Putamen (tissue), 1 donor: ENCODE measurements at regions not wholly inside any gene's neighbourhood (a gene's known extent, or its start where the extent isn't known, plus 50 kb on each side); places are given as distances from the start of the nearest gene placed in this dataset.

Experiments
- DNase-seq: peaks from one replicate; pipeline ENCODE4 v3.0.0-alpha.2; 2016; ENCODE audit warnings: low spot score

DNA sequence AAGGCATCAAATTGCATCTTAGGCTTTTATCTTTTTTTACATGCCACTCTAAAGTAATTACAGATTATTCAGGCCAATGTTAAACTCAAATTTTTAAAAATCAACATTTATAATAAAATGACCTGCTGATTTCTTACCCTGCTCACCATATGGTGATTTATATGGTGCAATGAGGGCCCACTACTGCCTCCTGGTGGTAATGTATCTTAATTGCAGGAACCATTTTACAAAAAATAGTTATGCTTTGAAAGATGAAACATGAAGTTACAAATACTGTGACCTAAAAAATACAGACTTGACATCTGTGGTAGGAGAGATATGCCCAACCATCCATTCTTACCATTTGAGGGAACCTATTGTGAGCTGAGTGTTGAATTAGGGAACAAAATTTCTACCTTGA is 292.6 kb upstream of the TAS2R1 start:
- DNase-seq = no peak

DNA sequence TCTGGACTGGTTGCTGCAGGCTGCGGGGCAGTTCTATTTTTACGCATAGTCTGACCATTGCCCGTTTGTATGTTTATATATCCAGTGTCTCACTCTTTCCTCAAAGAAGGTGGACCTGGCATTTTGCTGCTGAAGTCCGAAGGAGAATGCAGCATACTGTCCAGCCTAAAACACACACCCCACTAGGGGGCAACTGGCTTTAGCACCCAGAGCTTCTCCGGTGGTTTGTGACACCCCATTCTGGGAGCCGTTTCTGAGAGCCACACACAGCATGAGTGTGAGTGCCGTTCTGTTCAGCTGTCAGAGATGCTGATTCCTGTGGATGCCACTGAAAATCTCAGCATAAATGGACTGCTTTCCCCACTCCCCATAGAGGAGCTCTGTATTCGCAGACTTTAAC is 290.5 kb upstream of the TAS2R1 start:
- no peak for DNase-seq

DNA sequence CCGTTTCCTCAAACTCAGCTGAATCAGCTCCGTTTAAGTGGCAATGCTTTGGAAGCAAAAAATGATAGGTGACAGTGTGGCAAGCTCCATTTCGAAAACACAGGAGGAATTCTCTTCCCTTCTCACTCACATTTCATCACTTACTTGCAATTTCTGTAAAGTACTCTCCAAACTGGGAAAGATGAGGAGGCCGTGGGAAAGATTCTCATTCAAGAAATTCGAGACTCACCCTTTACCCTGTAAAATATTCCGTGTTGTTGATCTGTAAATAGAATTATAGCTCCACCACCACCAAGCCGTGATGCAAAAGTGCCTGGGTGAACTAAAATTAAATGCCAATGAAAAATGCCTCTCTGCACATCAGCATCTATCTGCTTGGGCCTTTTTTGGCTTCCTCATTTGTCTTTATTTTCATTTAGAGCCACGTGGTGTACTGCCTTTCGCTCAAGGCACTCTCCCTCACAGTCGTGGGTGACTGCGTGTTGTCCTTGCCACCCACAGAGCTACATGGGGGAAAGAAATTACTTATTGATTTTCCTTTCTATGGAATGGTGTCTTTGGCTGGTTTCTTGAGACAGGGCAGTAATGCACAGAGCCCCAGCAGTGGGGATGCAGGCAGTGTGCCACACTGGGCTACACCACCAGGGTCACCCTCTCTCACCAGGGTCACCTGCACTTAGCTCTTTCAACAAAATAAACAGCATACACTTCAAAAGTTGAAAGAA is 289.3 kb upstream of the TAS2R1 start:
- DNase-seq = no peak

DNA sequence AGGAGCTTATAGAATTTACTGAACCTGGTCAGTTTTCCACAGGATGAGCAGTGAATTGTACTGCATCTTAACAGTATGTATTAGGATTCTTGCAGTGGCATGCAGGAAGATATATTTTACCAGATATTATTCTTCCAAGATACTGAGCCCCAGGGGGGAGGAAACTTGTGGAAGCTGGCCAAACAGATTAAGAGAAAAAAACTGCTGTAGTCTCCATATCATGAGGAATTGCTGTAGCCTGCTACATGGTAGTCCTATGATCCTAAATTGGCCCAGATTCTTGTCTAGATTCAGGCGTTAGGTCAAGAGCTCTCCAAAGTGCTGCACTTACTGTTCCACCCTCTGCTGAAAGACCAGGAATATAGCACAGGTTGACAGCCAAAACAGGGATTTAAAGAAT is 275.5 kb upstream of the TAS2R1 start:
- no peak for DNase-seq

DNA sequence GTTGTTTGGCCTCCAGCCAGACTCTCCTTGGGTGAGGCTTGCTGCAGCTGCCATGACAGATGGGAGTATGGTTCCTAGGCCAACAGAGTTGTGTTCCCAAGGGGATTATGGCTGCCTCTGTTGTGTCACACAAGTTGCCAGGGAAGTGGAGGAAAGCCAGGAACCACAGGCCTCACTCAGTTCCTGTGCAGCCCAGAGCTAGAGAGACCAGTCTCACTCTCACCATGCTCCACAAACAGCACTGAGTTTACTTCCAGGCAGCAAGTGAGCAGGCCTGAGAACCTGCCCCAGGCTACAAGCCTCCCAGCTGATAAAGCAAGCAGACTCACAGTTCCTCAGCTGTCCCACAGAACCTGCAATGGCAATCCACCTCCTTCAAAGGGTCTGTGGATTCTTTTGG is 273.6 kb upstream of the TAS2R1 start:
- no peak for DNase-seq

DNA sequence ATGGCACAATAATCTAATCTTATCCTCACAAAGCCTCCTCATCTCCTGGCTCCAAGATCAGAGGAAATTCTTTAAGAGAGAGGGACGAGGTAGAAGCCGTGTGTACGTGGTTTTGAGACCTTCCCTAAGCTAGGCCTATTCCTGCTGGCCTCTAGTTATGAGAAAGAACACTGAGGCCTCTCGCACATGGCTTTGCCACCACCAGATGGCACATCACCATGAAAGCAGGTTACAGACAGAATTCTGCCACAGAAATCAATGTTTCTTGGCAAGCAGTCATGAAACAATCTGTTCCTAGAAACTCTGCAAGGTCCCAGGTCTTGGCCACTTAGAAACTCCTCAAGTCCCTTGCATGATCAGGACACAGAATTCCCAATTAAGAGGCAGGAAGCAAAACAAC is 268.2 kb upstream of the TAS2R1 start:
- DNase-seq = peak; percentile 14

DNA sequence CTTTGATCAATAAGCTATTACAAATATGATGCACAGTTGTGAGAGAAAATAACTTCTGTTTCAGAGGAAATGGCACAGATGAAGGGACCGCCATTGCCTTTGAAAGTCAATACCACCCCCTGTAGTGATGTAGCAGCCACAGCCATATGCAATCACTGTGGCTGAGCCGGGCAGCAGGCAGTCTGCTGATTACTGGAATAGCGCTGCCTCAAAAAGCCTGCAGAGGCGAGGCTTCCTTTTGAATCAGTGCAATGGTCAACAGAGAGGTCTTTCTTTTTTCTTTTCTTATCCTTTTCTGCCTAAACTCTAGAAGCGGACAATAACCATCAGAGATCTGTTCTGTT is 265.1 kb upstream of the TAS2R1 start:
- DNase-seq = no peak

DNA sequence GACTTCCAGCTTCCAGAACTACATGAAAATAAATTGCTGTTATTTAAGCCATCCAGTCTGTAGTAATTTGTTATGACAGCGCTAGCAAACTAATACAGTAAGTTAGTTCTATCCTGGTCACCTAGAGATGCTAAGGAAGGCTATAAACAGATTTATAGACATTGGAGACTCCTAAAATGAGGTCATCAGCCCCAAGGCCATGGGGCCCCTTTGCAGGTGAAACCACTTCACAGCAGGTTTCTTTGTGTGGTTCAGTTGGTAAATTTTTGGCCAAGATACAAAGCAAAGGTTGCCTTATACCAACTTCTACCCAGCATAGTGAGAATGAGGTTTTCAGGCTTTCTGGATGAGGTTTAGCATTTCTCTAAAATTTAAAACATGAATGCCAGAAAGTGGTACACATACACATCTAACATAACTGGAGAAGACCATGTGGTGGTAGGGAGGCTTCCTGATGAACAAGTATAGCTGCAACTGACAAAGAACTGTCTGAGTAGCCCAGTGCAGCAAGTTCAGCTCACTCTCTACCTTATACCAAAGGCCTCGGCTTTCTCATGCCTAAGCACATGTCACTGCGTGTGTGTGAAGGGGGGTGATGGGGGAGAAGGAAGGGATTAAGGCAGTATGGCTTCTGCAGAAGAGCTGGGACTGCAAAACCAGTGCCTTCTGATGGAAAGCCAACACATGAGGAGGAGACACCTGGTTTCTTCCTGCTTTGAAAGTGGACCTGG is 264.6 kb upstream of the TAS2R1 start:
- DNase-seq = no peak

DNA sequence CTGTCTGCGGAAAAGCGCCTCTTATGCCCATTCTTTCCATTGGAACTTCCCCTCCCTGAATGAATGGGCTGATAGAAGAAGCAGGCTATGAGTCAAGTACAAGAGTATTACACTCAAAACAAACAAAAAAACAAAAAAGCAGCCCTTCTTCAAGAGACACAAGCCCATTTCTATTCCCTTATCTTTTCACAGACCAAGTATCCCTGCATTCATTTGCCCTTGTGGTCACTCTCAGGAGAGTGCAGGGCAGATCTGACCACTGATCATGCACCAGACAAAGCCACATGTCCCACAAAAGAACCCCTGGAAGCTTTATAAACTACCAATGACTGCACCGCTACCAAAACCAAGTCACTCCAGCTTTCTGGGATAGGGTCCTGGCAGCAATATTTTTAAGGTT is 262.5 kb upstream of the TAS2R1 start:
- no peak for DNase-seq

DNA sequence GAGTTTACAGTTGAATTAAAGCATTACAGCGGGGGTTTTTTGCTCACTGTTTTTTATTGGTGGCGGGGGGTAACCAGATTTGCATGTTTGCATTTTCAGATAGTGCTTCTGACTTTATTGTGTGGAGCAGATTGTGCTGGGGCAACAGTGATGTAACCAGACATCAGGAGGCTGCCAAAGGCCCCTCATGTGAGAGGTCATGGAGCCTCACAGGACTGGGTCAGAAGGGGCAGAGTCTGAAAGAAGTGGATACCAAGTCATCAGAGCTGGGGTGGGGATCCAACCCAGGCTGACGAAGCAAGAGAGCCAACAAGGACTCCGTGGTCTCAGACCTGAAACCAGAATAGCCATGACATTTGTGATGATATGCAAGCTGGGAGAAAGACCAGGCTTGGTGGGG is 259.4 kb upstream of the TAS2R1 start:
- DNase-seq = no peak

DNA sequence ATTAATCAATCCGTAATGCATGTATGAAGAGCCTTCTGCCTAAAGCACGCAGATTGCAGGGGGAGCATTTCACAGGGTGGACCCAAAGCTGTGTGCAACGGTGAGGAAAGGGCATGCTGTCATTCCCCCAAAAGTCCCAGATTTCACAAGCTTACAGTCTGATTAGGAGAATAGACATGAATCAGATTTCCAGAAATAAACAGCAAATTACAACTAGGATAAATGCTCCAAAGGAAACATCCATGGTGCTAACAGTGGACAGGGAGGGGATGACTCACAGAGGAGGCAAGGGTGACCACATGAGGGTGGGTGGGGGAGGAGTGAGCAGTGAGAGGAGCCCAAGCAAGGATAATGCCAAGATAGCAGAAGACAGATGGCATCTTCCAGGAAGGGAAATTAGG is 258.4 kb upstream of the TAS2R1 start:
- DNase-seq = no peak

DNA sequence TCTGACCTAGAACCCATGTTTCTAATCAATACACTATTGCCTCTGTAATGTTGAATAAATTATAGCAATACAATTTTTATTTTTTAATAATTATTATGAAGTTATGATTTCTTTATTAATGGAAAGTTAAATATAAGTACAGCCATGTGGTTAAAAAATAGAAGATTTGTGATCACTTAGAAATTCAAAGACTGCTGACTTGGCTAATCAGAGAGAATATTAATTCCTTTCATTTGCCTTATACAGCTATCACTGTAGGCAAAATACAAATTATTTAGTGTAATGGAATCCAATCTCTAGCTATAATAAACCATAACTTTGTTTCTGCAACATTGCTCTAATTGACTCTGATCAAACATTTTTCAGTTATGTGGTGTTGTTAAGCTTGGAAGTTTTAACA is 255.0 kb upstream of the TAS2R1 start:
- DNase-seq = no peak

DNA sequence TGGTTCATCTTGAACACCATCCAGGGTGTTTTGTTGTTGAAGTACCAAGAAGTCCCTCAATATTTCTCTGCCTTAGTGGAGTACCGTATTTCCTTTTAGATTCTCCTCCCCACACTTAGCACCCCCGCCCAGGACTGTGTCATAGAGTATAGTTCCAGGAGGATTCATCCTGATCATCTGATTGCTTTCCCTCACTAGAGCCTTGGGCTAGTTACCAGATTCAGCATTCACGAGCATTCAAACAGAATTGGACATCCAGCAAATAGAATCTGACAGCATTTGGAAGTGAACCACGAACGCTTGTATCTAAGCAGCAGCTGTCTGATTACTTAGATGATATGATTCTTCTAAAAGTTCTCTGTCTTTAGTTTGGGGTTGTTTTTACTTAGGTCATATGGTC is 248.1 kb upstream of the TAS2R1 start:
- no peak for DNase-seq

DNA sequence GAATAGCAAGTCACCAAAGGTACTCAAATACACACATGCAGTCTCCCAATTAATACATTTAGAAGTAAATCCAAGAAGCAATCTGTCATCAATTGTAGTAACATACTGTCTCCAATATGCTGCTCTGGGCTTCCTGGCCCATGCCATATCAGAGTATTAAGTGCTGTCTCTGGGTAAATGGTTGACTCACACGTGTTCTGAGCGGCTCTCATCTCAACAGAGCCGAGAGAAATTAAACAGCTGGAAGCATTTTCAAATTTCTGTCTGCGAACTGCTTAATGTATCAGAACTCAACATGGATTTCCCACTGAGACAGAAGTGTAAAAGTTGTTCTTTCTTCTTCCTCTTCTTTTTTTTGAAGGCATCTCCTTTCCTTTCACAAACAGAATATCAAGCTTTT is 247.3 kb upstream of the TAS2R1 start:
- no peak for DNase-seq

DNA sequence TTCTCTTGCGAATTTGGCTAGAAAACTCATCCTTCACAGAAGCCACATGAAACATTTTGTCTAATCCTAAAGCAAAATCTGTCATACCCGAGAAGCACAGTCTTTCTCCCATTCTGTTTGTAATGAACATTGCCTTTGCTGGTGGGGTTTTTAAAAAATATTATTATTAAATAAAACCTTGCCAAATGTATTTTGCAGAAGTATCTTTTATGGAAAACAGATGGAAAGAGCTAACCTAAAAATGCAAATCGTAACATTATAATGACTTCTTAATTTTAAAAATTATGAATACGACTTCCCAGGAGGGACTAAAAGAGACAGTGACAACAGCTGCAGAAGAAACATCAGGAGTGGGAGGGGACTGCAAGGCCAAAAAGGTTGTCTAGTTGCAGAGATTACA is 246.3 kb upstream of the TAS2R1 start:
- DNase-seq = no peak

DNA sequence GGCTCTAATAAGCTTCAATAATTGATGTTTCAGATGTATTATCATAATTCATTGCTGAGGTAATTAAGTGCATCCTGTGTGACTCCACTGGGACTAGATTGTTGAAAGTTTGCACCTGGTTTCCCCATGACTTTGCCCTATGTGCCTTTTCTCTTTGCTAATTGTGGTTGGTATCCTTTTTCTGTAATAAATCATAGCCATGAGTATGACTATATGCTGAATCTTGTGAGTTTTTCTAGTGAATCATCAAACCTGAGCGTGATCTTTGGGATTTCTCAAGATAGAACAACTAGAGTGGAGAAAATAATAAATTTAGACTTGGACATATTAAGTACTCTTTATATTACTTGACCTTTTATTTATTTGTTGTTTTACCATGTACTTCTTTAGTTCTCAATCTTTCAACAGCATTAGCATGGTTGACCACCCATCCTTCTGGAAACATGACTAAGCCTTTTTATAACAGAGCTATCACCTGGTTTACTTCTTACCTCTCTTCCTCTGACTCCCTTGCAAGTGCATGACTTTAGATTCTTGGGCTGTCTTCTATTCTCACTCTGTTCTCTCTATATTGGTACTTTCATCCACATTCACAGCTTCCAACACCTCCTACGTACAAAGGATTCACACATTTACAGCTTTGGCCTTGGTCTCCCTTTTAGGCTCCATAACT is 239.6 kb upstream of the TAS2R1 start:
- no peak for DNase-seq

DNA sequence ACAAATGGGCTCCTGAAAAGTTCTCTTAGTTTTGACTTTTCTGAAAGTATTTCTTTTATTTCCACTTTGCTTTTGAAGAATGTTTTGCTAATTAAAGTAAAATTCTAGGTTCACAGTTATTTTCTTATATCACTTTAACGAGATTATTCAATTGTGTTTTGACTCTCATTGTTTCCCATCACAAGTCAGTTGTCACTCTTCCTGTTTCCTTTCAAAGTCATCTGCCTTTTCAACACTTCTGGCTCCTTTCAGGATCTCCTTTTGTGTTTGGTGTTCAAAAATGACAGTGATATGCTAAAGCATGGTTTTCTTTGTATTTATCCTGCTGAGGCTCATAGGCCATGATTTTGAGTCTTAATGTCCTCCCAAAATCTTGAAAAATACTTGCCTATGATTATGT is 235.4 kb upstream of the TAS2R1 start:
- DNase-seq = no peak

DNA sequence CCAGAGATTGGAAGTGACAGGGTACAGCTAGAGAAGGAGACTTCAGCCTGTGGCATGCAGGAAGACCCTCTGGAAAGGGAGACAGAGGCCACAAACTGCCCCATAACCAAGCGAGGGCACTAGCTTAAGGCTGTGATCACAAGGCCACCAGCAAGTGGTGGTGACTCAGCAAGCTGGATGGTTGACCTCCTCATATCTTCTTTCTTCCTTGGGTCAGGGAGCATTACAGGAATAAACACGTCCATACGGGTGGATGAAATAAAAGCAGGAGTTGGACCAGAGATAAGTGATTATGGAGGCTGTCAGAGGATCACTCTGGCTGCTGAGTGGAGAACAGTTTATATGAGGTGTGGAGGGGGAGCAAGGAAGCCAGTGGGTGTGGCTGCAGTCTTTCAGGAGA is 234.6 kb upstream of the TAS2R1 start:
- DNase-seq = no peak

DNA sequence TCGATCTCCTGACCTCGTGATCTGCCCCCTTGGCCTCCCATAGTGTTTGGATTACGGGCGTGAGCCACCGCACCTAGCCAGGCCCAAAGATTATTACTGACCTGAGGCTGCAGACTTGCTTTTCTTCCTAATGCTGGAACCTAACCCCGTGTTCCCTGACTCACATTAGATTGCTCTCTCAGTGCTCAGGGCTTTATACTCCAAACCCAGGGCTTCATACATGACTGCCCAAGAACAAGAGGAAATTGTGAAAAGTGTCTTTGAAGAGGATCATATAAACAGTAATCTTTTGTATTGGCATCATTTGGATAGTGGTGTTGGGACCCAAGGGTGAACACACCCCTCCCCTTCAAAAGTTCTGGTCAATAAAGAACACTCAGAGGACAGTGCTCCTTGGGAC is 233.3 kb upstream of the TAS2R1 start:
- no peak for DNase-seq

DNA sequence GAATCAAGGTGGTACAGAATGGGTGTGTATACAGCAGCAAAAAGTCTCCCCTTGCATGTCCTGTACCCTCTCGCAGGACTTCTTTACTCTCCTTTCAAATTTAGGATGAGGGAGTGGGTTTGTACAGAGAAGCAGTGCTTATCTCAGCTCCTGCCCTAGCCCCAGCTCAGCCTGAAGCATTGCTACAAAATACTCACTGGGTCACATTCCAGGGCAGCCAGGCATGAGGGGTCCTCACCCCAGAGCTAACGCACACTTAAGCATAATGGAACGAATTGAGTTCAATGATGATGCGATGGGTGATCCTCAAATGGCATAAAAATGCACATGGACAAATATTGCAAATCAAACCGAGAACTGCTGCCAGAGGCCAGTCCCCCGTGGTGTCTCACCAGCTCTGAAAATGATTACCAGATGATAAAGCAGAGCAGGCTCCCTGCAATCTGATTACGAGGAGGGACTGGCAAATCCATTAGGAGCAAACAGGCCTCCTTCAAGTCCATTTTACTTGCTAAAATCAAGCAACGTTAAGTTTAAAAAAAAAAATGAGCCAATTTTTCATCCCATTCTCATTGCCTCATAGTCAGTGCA is 231.6 kb upstream of the TAS2R1 start:
- DNase-seq = no peak

DNA sequence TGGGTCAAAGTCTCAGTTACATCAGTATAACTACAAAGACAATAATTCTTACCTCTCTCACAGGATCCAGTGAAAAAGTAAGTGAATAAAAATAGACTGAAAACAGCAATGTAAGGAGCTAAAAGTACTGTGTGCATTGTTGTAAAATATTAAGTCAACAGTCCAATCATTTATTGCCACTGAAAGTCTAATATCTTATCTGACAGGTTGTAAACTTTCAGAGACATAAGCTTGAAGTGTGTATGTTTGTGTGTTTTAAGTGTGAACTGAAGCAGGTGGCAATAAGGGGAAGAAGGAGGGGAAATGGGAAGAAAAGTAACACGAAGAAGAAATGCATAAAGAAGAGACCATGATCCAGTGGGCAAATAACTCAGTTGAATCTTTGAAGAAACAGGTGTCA is 229.7 kb upstream of the TAS2R1 start:
- no peak for DNase-seq

DNA sequence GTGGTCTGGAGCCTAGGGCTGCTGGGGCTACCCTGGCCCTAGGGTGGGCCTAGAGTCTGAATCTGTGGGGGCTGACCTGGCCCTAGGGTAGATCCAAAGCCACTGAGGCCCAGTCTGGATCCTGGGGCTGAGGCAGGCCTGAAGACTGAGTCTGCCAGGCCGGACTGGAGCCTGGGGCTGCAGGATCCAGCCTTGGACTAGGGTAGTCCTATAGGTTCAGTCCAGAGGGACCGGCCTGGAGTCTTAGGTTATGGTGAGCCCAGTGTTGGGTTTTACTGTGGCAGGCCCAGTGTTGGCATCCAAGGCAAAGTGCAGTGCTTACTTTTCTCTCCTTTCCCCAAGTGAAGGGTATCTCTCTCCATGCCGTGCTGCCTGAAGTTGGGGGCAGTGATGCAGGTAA is 227.9 kb upstream of the TAS2R1 start:
- no peak for DNase-seq

DNA sequence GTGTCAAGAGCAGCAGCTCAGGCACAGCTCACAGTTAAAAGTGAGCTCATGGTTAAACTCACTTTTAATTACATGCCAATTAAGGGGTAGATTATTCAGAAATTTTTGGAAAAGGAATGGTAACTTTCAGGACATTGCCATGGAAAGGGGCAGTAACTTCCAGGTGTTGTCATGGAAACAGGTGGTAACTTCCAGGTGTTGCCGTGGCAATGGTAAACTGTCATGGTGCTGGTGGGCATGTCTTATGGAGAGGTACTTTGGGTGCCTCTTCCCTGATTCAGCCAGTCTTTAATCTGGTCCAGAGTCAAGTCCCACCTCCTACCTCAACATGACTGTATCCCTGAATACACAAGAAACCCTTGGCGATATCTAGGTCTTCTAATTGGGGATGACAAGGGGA is 223.2 kb upstream of the TAS2R1 start:
- DNase-seq = no peak
